ENCODE measurements at regions not wholly inside any gene's neighbourhood (a gene's known extent, or its start where the extent isn't known, plus 50 kb on each side); places are given as distances from the start of the nearest gene placed in this dataset.

GRCh38 chr12:89960607-89961394 lies 252.2 kb upstream of the ATP2B1 start:
- no peak overlapping the region for H3K9ac ChIP-seq (ENCODE audit: insufficient read depth, low read length)
- H3K27ac ChIP-seq (ENCODE audit: insufficient read depth, low read length) = no peak overlapping the region
- H4K20me1 ChIP-seq (ENCODE audit: control insufficient read depth, extremely low read depth, insufficient read depth, low read length) = no peaks in the 10 kb centered on the region
- no peaks in the 10 kb centered on the region for H3K9me3 ChIP-seq (ENCODE audit: control insufficient read depth, insufficient read depth, low read depth, low read length)
- no peak overlapping the region for H2AFZ ChIP-seq (ENCODE audit: low read length)
- no peak overlapping the region for H3K4me2 ChIP-seq (ENCODE audit: extremely low read depth, insufficient read depth, low read length)
- peak; percentile 15 to 54 for DNase-seq (ENCODE audit: low read depth in 2 of 2)
- TF ChIP-seq CTCF (conservative IDR thresholded peaks at IDR 0.05 in 1 of 2, IDR thresholded peaks at IDR 0.05 in 1 of 2; ENCODE audit: low read depth in 1 of 2, low read length in 2 of 2) (no peak), EZH2 (IDR thresholded peaks at IDR 0.05; ENCODE audit: low read length, missing control alignments) (no peak)
- no peaks in the 10 kb centered on the region for H3K4me1 ChIP-seq (ENCODE audit: control insufficient read depth, extremely low read depth, insufficient read depth, low read length)
- no peaks in the 10 kb centered on the region for H3K27me3 ChIP-seq (ENCODE audit: control insufficient read depth, insufficient read depth, low read length)
- no peaks in the 10 kb centered on the region for H3K36me3 ChIP-seq (ENCODE audit: control insufficient read depth, insufficient read depth, low read length)
- no peak overlapping the region for H3K4me3 ChIP-seq (replicated peaks in 1 of 4; ENCODE audit: control extremely low read depth in 1 of 4, insufficient read depth in 1 of 4, low read depth in 3 of 4, low read length in 4 of 4)
- no peaks in the 10 kb centered on the region for H3K79me2 ChIP-seq (ENCODE audit: control insufficient read depth, insufficient read depth, low read length)

GRCh38 chr12:89960011-89960507 lies 251.4 kb upstream of the ATP2B1 start:
- Histone ChIP-seq H3K79me2 (ENCODE audit: control insufficient read depth, insufficient read depth, low read length) (no peaks in the 10 kb centered on the region), H3K4me1 (ENCODE audit: control insufficient read depth, extremely low read depth, insufficient read depth, low read length) (no peaks in the 10 kb centered on the region), H2AFZ (ENCODE audit: low read length) (no peak overlapping the region), H4K20me1 (ENCODE audit: control insufficient read depth, extremely low read depth, insufficient read depth, low read length) (no peaks in the 10 kb centered on the region), H3K36me3 (ENCODE audit: control insufficient read depth, insufficient read depth, low read length) (no peaks in the 10 kb centered on the region), H3K27ac (ENCODE audit: insufficient read depth, low read length) (no peak overlapping the region), H3K9me3 (ENCODE audit: control insufficient read depth, insufficient read depth, low read depth, low read length) (no peaks in the 10 kb centered on the region), H3K4me2 (ENCODE audit: extremely low read depth, insufficient read depth, low read length) (no peak overlapping the region), H3K4me3 (replicated peaks in 1 of 4; ENCODE audit: control extremely low read depth in 1 of 4, insufficient read depth in 1 of 4, low read depth in 3 of 4, low read length in 4 of 4) (no peak overlapping the region), H3K9ac (ENCODE audit: insufficient read depth, low read length) (no peak overlapping the region), H3K27me3 (ENCODE audit: control insufficient read depth, insufficient read depth, low read length) (no peaks in the 10 kb centered on the region)
- TF ChIP-seq EZH2 (IDR thresholded peaks at IDR 0.05; ENCODE audit: low read length, missing control alignments) (no peak), CTCF (conservative IDR thresholded peaks at IDR 0.05 in 1 of 2, IDR thresholded peaks at IDR 0.05 in 1 of 2; ENCODE audit: low read depth in 1 of 2, low read length in 2 of 2) (no peak)
- peak in 1 of 2 donors; percentile 44 for DNase-seq (ENCODE audit: low read depth in 2 of 2)

- Histone ChIP-seq H3K36me3 (ENCODE audit: control insufficient read depth, insufficient read depth, low read length) (no peaks in the 10 kb centered on the region), H2AFZ (ENCODE audit: low read length) (no peak overlapping the region), H3K9me3 (ENCODE audit: control insufficient read depth, insufficient read depth, low read depth, low read length) (no peaks in the 10 kb centered on the region), H3K79me2 (ENCODE audit: control insufficient read depth, insufficient read depth, low read length) (no peaks in the 10 kb centered on the region), H3K27ac (ENCODE audit: insufficient read depth, low read length) (no peak overlapping the region), H3K9ac (ENCODE audit: insufficient read depth, low read length) (no peak overlapping the region), H3K4me2 (ENCODE audit: extremely low read depth, insufficient read depth, low read length) (no peak overlapping the region), H3K4me1 (ENCODE audit: control insufficient read depth, extremely low read depth, insufficient read depth, low read length) (no peaks in the 10 kb centered on the region), H3K4me3 (replicated peaks in 1 of 4; ENCODE audit: control extremely low read depth in 1 of 4, insufficient read depth in 1 of 4, low read depth in 3 of 4, low read length in 4 of 4) (no peak overlapping the region), H4K20me1 (ENCODE audit: control insufficient read depth, extremely low read depth, insufficient read depth, low read length) (no peaks in the 10 kb centered on the region), H3K27me3 (ENCODE audit: control insufficient read depth, insufficient read depth, low read length) (no peaks in the 10 kb centered on the region)
- TF ChIP-seq EZH2 (IDR thresholded peaks at IDR 0.05; ENCODE audit: low read length, missing control alignments) (no peak), CTCF (conservative IDR thresholded peaks at IDR 0.05 in 1 of 2, IDR thresholded peaks at IDR 0.05 in 1 of 2; ENCODE audit: low read depth in 1 of 2, low read length in 2 of 2) (no peak)
- DNase-seq (ENCODE audit: low read depth in 2 of 2) = no peak
Observed at GRCh38 chr12:89959179-89959578, 250.5 kb upstream of the ATP2B1 start.
